ENCODE measurements at regions not wholly inside any gene's neighbourhood (a gene's known extent, or its start where the extent isn't known, plus 50 kb on each side); places are given as distances from the start of the nearest gene placed in this dataset.
"Not testable (repeated sequence)": the region's sequence is repeated elsewhere in the genome, so short reads cannot be mapped to it uniquely, and the experiment has no call there.

GRCh38 chr16:48003206-48003907 lies 152.4 kb downstream of the ABCC12 start:
- no peak for DNase-seq (ENCODE audit: low spot score)

- DNase-seq (ENCODE audit: low spot score), result no peak
These were observed 154.4 kb downstream of the ABCC12 start for GRCh38 chr16:48001324-48001895.

GRCh38 chr16:48000622-48001021 lies 155.2 kb downstream of the ABCC12 start:
- no peak for DNase-seq (ENCODE audit: low spot score)

GRCh38 chr16:47999595-47999994 lies 156.2 kb downstream of the ABCC12 start:
- no peak for DNase-seq (ENCODE audit: low spot score)

GRCh38 chr16:47995354-47995753 lies 160.4 kb downstream of the ABCC12 start:
- DNase-seq (ENCODE audit: low spot score), result no peak

GRCh38 chr16:47991491-47991890 lies 164.3 kb downstream of the ABCC12 start:
- no peak for DNase-seq (ENCODE audit: low spot score)

- no peak for DNase-seq (ENCODE audit: low spot score)
These were observed 165.1 kb downstream of the ABCC12 start for GRCh38 chr16:47990676-47991075.

- no peak for DNase-seq (ENCODE audit: low spot score)
These were observed 168.7 kb downstream of the ABCC12 start for GRCh38 chr16:47987136-47987535.

GRCh38 chr16:47986031-47986430 lies 169.8 kb downstream of the ABCC12 start:
- no peak for DNase-seq (ENCODE audit: low spot score)

GRCh38 chr16:47984669-47985068 lies 171.1 kb downstream of the ABCC12 start:
- DNase-seq (ENCODE audit: low spot score), result no peak

GRCh38 chr16:47983999-47984580 lies 171.7 kb downstream of the ABCC12 start:
- no peak for DNase-seq (ENCODE audit: low spot score)

- DNase-seq (ENCODE audit: low spot score), result no peak
These were observed 175.6 kb downstream of the ABCC12 start for GRCh38 chr16:47980212-47980611.

GRCh38 chr16:47979616-47980182 lies 176.1 kb downstream of the ABCC12 start:
- no peak for DNase-seq (ENCODE audit: low spot score)

- DNase-seq (ENCODE audit: low spot score), result no peak
These were observed 176.7 kb downstream of the ABCC12 start for GRCh38 chr16:47979164-47979520.

- DNase-seq (ENCODE audit: low spot score), result no peak
These were observed 177.2 kb downstream of the ABCC12 start for GRCh38 chr16:47978491-47979163.

- no peak for DNase-seq (ENCODE audit: low spot score)
These were observed 178.0 kb downstream of the ABCC12 start for GRCh38 chr16:47977802-47978201.

- no peak for DNase-seq (ENCODE audit: low spot score)
These were observed 179.1 kb downstream of the ABCC12 start for GRCh38 chr16:47976636-47977210.

- DNase-seq (ENCODE audit: low spot score), result not testable (repeated sequence)
These were observed 180.8 kb downstream of the ABCC12 start for GRCh38 chr16:47974971-47975370.

- no peak for DNase-seq (ENCODE audit: low spot score)
These were observed 182.2 kb downstream of the ABCC12 start for GRCh38 chr16:47973552-47973951.

GRCh38 chr16:47972246-47972985 lies 183.4 kb downstream of the ABCC12 start:
- peak; percentile 11 for DNase-seq (ENCODE audit: low spot score)

- DNase-seq (ENCODE audit: low spot score), result no peak
These were observed 184.6 kb downstream of the ABCC12 start for GRCh38 chr16:47971225-47971624.

All from RKO (cell line).